ENCODE measurements at regions not wholly inside any gene's neighbourhood (a gene's known extent, or its start where the extent isn't known, plus 50 kb on each side); places are given as distances from the start of the nearest gene placed in this dataset.

- Histone ChIP-seq H3K4me3 (ENCODE audit: low read depth in 2 of 2, low read length in 2 of 2) (no peak overlapping the region), H3K36me3 (ENCODE audit: control insufficient read depth, insufficient read depth, low read length) (no peaks in the 10 kb centered on the region), H3K27ac (ENCODE audit: low read length) (no peak overlapping the region), H3K9me3 (ENCODE audit: control insufficient read depth, insufficient read depth, low read depth, low read length) (no peaks in the 10 kb centered on the region), H3K27me3 (ENCODE audit: control insufficient read depth, insufficient read depth, low read length) (no peaks in the 10 kb centered on the region), H3K4me1 (ENCODE audit: control insufficient read depth, insufficient read depth, low read length) (no peaks in the 10 kb centered on the region)
- DNase-seq (ENCODE audit: low read depth, low spot score) (no peak), ATAC-seq (no peak)
- no TSS peak for BruUV-seq (replicated peaks)
- in situ Hi-C loops (cut with HindIII; ENCODE audit: low pct_unique_long_range_greater_than_20kb, low sequenced_read_pairs) = no loop called here
- CTCF ChIA-PET = no interaction called here
- intact Hi-C loops (cut with micrococcal nuclease; ENCODE audit: unreplicated experiment) = no loop called here
- no peak for TF ChIP-seq REST (IDR thresholded peaks at IDR 0.05; ENCODE audit: insufficient read depth in 1 of 2, low read depth in 2 of 2, low read length in 1 of 2)
- TF ChIP-seq TCF7L2 (IDR thresholded peaks at IDR 0.05; ENCODE audit: low read depth, low read length) = no peak
- no peak for TF ChIP-seq CTCF (IDR thresholded peaks at IDR 0.05)
- no peak for TF ChIP-seq POLR2AphosphoS5 (IDR thresholded peaks at IDR 0.05; ENCODE audit: low read depth, low read length)
- TF ChIP-seq SIN3A (IDR thresholded peaks at IDR 0.05; ENCODE audit: borderline replicate concordance, insufficient read depth, low read depth, low read length) = no peak
- POLR2A ChIA-PET = no interaction called here
Measured at GRCh38 chr2:57848723-57849122, 197.9 kb upstream of the VRK2 start.

- TF ChIP-seq TCF7L2 (IDR thresholded peaks at IDR 0.05; ENCODE audit: low read depth, low read length) (no peak), SIN3A (IDR thresholded peaks at IDR 0.05; ENCODE audit: borderline replicate concordance, insufficient read depth, low read depth, low read length) (no peak), REST (IDR thresholded peaks at IDR 0.05; ENCODE audit: insufficient read depth in 1 of 2, low read depth in 2 of 2, low read length in 1 of 2) (no peak), POLR2AphosphoS5 (IDR thresholded peaks at IDR 0.05; ENCODE audit: low read depth, low read length) (no peak), CTCF (IDR thresholded peaks at IDR 0.05) (no peak)
- in situ Hi-C loops (cut with HindIII; ENCODE audit: low pct_unique_long_range_greater_than_20kb, low sequenced_read_pairs) = no loop called here
- H3K27me3 ChIP-seq (ENCODE audit: control insufficient read depth, insufficient read depth, low read length) = no peaks in the 10 kb centered on the region
- H3K9me3 ChIP-seq (ENCODE audit: control insufficient read depth, insufficient read depth, low read depth, low read length) = no peaks in the 10 kb centered on the region
- H3K36me3 ChIP-seq (ENCODE audit: control insufficient read depth, insufficient read depth, low read length) = no peaks in the 10 kb centered on the region
- intact Hi-C loops (cut with micrococcal nuclease; ENCODE audit: unreplicated experiment) = no loop called here
- H3K27ac ChIP-seq (ENCODE audit: low read length) = no peak overlapping the region
- POLR2A ChIA-PET = no interaction called here
- H3K4me1 ChIP-seq (ENCODE audit: control insufficient read depth, insufficient read depth, low read length) = no peaks in the 10 kb centered on the region
- no peak overlapping the region for H3K4me3 ChIP-seq (ENCODE audit: low read depth in 2 of 2, low read length in 2 of 2)
- no peak for ATAC-seq
- no TSS peak for BruUV-seq (replicated peaks)
- no peak for DNase-seq (ENCODE audit: low read depth, low spot score)
- CTCF ChIA-PET = no interaction called here
Measured at GRCh38 chr2:57849843-57850242, 196.8 kb upstream of the VRK2 start.

Data from Panc1 (cell line).